Gastrocnemius medialis (tissue), 4 donors: ENCODE measurements at regions not wholly inside any gene's neighbourhood (a gene's known extent, or its start where the extent isn't known, plus 50 kb on each side); places are given as distances from the start of the nearest gene placed in this dataset.

ENCODE experiments used
- CTCF ChIP-seq, 5 experiments: fragments of 450-650 bp in 3 of 5; fragments of 200-600 bp in 2 of 5; sonication (generic) in 2 of 5; IDR thresholded peaks in 4 of 5; conservative IDR thresholded peaks in 1 of 5; 1 replicate in 4 of 5; 2 replicates in 1 of 5; pipeline ENCODE4 v1.5.1; 2016 to 2019; ENCODE audit warnings: antibody characterized with exemption in 5 of 5, mild to moderate bottlenecking in 3 of 5, moderate library complexity in 3 of 5
- POLR2A ChIP-seq, 2 donors: fragments of 450-650 bp; IDR thresholded peaks; one replicate each; pipeline ENCODE4 v1.6.1; 2017; ENCODE audit warnings: antibody characterized with exemption in 2 of 2, mild to moderate bottlenecking in 2 of 2, moderate library complexity in 2 of 2

DNA sequence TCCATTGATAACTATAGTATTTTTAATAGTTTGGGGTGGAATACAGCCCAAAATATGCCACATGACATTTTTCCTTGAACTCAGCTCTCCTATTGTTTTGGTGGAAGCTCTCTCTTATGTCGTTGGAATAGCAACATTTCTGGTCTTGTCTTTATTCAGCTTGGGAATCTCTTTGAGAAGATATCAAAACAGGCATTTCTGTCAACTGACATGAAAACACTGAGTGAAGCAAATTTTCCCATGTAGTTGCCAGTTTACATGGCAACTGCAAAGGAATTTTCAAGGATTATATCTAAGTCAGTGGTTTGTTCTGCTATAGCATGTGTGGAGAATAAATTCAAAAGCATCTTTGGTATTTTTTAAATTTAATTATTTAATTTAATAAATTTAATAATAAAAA, 863.5 kb upstream of the CDH8 start:
- TF ChIP-seq CTCF (IDR thresholded peaks at IDR 0.05 in 4 of 5, conservative IDR thresholded peaks at IDR 0.05 in 1 of 5): no peak
- TF ChIP-seq POLR2A (IDR thresholded peaks at IDR 0.05): no peak
